Ishikawa (cell line): ENCODE measurements at regions not wholly inside any gene's neighbourhood (a gene's known extent, or its start where the extent isn't known, plus 50 kb on each side); places are given as distances from the start of the nearest gene placed in this dataset.

Experiments
- CREB1 ChIP-seq: IDR thresholded peaks from 2 replicates; pipeline ENCODE4 v1.6.1; 2012; ENCODE audit warnings: low read depth
- EGR1 ChIP-seq: IDR thresholded peaks from 2 replicates; pipeline ENCODE4 v1.6.1; 2012
- EP300 ChIP-seq: IDR thresholded peaks from 2 replicates; pipeline ENCODE4 v1.6.1; 2012; ENCODE audit warnings: borderline replicate concordance
- FOXM1 ChIP-seq: IDR thresholded peaks from 2 replicates; pipeline ENCODE4 v1.6.1; 2012; ENCODE audit warnings: low read depth, borderline replicate concordance
- NFIC ChIP-seq: IDR thresholded peaks from 2 replicates; pipeline ENCODE4 v1.6.1; 2012
- RAD21 ChIP-seq: IDR thresholded peaks from 2 replicates; pipeline ENCODE4 v1.6.1; 2012; ENCODE audit warnings: low read depth
- TAF1 ChIP-seq: IDR thresholded peaks from 2 replicates; pipeline ENCODE4 v1.6.1; 2012; ENCODE audit warnings: low read depth, mild to moderate bottlenecking
- TCF12 ChIP-seq: IDR thresholded peaks from 2 replicates; pipeline ENCODE4 v1.6.1; 2012; ENCODE audit warnings: low read depth
- TEAD4 ChIP-seq: IDR thresholded peaks from 2 replicates; pipeline ENCODE4 v1.6.1; 2012
- YY1 ChIP-seq: IDR thresholded peaks from 2 replicates; pipeline ENCODE4 v1.6.1; 2012; ENCODE audit warnings: low read depth
- ZBTB7A ChIP-seq: IDR thresholded peaks from 2 replicates; pipeline ENCODE4 v1.6.1; 2012; ENCODE audit warnings: low read depth
- TF ChIP-seq, protein P1 (sequence below): IDR thresholded peaks from 2 replicates; pipeline ENCODE4 v1.6.1; 2012
- TF ChIP-seq, protein P2 (sequence below): IDR thresholded peaks from 2 replicates; pipeline ENCODE4 v1.6.1; 2012; ENCODE audit warnings: low read depth, mild to moderate bottlenecking
- TF ChIP-seq, protein P3 (sequence below): IDR thresholded peaks from 2 replicates; pipeline ENCODE4 v1.6.1; 2012

DNA sequence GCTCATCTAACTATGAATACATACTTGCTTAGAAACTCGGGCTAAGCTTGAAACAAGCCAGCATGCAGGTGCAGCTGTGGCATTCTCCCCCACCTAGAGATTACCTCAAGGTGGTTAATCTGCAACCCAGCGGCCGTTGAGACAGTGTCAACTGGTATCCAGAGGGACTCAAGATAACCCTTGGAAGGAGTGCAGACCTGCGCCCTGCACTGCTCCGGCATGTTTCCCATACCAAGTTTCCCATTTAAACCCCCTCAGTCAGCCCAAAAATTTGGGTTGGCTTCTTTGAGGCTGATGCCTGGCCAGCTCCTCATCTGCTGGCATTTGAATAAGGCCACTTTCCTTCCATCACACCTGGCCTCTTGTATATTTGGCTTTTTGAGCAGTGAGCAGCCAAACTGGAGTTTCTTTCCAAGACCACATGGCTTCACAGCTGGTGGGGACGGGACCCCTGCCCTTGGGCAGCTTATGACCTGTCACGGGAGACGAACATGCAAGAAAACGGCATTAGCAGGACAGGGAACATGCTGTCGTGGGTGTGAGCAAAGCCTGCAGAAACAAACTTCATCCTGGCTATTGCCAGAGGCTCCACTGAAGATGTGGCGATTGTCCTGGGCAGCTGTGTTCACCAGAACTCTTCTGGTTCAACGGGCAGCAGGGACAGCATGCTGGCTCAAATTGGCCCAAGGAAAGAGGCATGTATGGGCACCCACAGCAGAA is 98.2 kb downstream of the PLXNA1 start:
- TF ChIP-seq YY1 = no peak
- TF ChIP-seq ZBTB7A = no peak
- no peak for TF ChIP-seq NFIC
- TF ChIP-seq TEAD4 = no peak
- no peak for TF ChIP-seq TCF12
- TF ChIP-seq, protein P1, sequence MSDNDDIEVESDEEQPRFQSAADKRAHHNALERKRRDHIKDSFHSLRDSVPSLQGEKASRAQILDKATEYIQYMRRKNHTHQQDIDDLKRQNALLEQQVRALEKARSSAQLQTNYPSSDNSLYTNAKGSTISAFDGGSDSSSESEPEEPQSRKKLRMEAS = no peak
- no peak for TF ChIP-seq CREB1
- TF ChIP-seq RAD21 = no peak
- TF ChIP-seq, protein P2, sequence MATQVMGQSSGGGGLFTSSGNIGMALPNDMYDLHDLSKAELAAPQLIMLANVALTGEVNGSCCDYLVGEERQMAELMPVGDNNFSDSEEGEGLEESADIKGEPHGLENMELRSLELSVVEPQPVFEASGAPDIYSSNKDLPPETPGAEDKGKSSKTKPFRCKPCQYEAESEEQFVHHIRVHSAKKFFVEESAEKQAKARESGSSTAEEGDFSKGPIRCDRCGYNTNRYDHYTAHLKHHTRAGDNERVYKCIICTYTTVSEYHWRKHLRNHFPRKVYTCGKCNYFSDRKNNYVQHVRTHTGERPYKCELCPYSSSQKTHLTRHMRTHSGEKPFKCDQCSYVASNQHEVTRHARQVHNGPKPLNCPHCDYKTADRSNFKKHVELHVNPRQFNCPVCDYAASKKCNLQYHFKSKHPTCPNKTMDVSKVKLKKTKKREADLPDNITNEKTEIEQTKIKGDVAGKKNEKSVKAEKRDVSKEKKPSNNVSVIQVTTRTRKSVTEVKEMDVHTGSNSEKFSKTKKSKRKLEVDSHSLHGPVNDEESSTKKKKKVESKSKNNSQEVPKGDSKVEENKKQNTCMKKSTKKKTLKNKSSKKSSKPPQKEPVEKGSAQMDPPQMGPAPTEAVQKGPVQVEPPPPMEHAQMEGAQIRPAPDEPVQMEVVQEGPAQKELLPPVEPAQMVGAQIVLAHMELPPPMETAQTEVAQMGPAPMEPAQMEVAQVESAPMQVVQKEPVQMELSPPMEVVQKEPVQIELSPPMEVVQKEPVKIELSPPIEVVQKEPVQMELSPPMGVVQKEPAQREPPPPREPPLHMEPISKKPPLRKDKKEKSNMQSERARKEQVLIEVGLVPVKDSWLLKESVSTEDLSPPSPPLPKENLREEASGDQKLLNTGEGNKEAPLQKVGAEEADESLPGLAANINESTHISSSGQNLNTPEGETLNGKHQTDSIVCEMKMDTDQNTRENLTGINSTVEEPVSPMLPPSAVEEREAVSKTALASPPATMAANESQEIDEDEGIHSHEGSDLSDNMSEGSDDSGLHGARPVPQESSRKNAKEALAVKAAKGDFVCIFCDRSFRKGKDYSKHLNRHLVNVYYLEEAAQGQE = no peak
- TF ChIP-seq, protein P3, sequence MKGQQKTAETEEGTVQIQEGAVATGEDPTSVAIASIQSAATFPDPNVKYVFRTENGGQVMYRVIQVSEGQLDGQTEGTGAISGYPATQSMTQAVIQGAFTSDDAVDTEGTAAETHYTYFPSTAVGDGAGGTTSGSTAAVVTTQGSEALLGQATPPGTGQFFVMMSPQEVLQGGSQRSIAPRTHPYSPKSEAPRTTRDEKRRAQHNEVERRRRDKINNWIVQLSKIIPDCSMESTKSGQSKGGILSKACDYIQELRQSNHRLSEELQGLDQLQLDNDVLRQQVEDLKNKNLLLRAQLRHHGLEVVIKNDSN = no peak

DNA sequence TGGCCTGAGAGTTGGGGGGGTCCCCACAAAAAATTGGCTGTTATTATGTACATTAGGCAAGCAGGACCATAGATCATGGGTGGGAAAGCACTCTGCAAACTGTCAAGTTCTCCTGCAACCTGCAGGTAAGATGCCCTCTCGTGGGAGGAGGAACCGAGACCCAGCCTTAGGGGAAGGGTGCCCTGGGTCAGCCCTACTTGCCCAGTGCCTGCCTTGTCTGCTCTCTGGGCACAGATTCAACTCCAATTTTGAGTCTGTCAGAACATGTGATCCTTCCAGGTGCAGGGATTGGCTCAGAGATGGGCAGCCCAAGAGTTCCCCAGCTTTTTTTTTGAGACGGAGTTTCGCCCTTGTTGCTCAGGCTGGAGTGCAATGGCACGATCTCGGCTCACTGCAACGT is 99.2 kb downstream of the PLXNA1 start:
- TF ChIP-seq, protein P1 = no peak
- TF ChIP-seq FOXM1 (no peak), YY1 (no peak), TEAD4 (no peak)

DNA sequence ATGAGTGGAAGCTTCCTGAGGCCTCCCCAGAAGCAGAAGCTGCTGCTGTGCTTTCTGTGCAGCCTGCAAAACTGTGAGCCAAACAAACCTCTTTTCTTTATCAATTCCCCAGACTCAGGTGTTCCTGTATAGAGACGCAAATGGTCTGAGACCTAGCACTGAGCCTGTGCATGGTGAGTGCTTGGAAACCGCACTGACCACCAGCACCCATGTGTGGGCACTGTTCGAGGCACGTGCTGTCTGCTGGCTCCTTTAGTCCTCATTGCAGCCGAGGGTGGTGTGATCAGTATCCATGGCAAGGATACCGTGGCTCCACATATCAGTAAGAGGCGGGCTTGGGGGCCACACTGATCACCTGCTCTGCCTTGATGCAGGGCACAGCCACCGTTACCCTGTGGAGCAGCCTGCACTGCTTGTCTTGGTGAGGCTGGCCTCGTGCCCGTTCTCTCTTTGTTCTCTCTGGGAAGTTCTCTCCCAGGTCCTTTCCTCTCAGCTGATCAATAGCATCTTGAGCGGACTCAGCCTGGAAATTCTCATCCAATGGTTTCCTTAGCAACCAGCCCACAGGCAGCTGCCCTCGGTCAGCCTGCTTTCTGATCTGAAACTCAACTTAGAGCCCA is 101.0 kb downstream of the PLXNA1 start:
- no peak for TF ChIP-seq TCF12
- no peak for TF ChIP-seq YY1
- no peak for TF ChIP-seq EGR1
- TF ChIP-seq, protein P3 = no peak
- TF ChIP-seq, protein P1 = no peak; the same call in 1 of the 2 replicates
- no peak for TF ChIP-seq TEAD4
- no peak for TF ChIP-seq CREB1
- no peak for TF ChIP-seq FOXM1
- no peak for TF ChIP-seq TAF1

DNA sequence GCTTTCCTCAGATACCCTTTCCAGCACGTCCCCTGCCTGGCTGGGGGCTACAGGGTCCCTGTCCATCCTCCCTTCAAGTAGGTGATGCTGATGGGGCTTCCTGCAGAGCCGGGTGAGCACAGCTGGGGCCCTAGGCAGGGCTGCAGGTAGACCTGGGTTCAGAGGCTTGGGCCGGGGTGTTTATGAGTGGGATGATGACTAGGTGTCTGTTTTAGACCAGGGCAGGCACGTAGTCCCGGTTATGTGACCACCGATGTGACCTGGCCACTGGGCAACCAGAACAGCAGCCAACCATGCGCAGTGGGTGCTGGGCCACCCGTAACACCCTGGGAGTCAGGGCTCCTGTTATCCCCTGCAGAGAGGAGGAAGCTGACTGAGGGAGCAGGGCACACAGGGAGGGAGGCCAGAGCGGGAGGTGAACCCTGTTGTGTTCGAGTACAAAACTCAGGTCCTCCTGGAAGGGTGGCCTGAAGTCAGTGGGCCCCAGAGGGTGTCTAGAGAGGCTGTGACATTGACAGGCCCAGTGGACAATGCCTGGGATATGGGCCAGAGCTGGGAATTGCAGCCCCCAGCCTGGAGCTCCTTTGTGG is 101.6 kb downstream of the PLXNA1 start:
- TF ChIP-seq ZBTB7A (no peak), TAF1 (no peak), TEAD4 (no peak), CREB1 (no peak)

DNA sequence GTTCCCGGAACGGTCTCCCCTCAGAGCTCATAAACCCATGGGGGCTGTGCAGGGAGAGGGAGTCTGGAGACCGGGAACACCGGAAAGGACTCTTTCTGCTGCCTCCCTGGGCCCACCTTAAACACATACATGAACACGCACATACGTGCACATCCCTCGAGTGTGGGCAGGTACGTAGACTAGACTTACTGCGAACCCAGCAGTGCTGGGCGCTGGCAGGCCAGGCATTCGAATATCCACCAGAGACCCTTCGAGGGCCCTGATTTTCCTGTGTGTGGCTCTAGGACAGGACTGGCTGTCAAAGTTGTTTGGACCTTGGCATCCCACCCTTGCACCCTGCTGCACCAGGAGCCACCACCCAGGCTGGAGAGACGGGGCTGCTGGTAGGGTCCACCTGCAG is 102.7 kb downstream of the PLXNA1 start:
- TF ChIP-seq NFIC = no peak
- TF ChIP-seq FOXM1 = no peak
- TF ChIP-seq TCF12 = no peak
- TF ChIP-seq TEAD4 = no peak
- TF ChIP-seq, protein P2 = no peak
- TF ChIP-seq, protein P3 = no peak
- TF ChIP-seq YY1 = no peak
- TF ChIP-seq EP300 = no peak
- TF ChIP-seq, protein P1 = no peak
- TF ChIP-seq EGR1 = no peak
